Skin epidermis (tissue), 12 donors: ENCODE measurements at regions not wholly inside any gene's neighbourhood (a gene's known extent, or its start where the extent isn't known, plus 50 kb on each side); places are given as distances from the start of the nearest gene placed in this dataset.

Source experiments
- H3K27ac ChIP-seq, 21 experiments: fragments of 200-600 bp; sonication (generic) in 11 of 21; one replicate each; pipeline ENCODE4 v1.5.0; 2020; ENCODE audit warnings: mild to moderate bottlenecking in 3 of 21, inconsistent platforms in 2 of 21, moderate library complexity in 2 of 21
- H3K4me3 ChIP-seq, 7 experiments: fragments of 200-600 bp; sonication (generic) in 2 of 7; one replicate each; pipeline ENCODE4 v1.5.0; 2020; ENCODE audit warnings: inconsistent platforms in 2 of 7, mild to moderate bottlenecking in 2 of 7, moderate library complexity in 1 of 7

GRCh38 chr1:24983006-24983680 lies 53.1 kb upstream of the RUNX3 start:
- no peak overlapping the region for H3K27ac ChIP-seq
- no peak overlapping the region for H3K4me3 ChIP-seq

GRCh38 chr1:24981631-24982005 lies 51.5 kb upstream of the RUNX3 start:
- H3K27ac ChIP-seq = no peak overlapping the region
- H3K4me3 ChIP-seq = no peak overlapping the region

GRCh38 chr1:24980836-24981630 lies 51.0 kb upstream of the RUNX3 start:
- no peak overlapping the region for H3K27ac ChIP-seq
- H3K4me3 ChIP-seq = no peak overlapping the region
